H1 (cell line): ENCODE measurements at regions not wholly inside any gene's neighbourhood (a gene's known extent, or its start where the extent isn't known, plus 50 kb on each side); places are given as distances from the start of the nearest gene placed in this dataset.
"Not testable (repeated sequence)": the region's sequence is repeated elsewhere in the genome, so short reads cannot be mapped to it uniquely, and the experiment has no call there.

Experiments
- CTCF ChIA-PET: fragments of 300-600 bp; sonication (Branson Sonifier 250); formaldehyde crosslinking; loops from one replicate; lab custom pipeline; 2021; ENCODE audit not compliant: partially characterized antibody; lab: Charles Lee
- POLR2A ChIA-PET: fragments of 300-600 bp; sonication (Branson Sonifier 250); formaldehyde crosslinking; loops from one replicate; lab custom pipeline; 2021; ENCODE audit warnings: inconsistent platforms; ENCODE audit not compliant: partially characterized antibody; lab: Charles Lee
- DNase-seq, 2 experiments: peaks; one replicate each; pipeline versions ENCODE4 v3.0.0 to v3.0.0-alpha.2; 2010 to 2022; ENCODE audit warnings: low spot score in 2 of 2, low read depth in 1 of 2, mixed read lengths in 1 of 2
- FAIRE-seq: peaks from 2 replicates; lab custom pipeline; 2011; peaks lifted over from hg19 to GRCh38; lab: Jason Lieb, UNC
- H2AFZ ChIP-seq: 2 replicates; pipeline ENCODE4 v1.8.1; 2012; ENCODE audit warnings: low read length, inconsistent platforms
- H2AK5ac ChIP-seq: 2 replicates; pipeline ENCODE4 v1.6.1; 2013; ENCODE audit warnings: low read depth, low read length
- H2BK120ac ChIP-seq: replicated peaks from 2 replicates; pipeline ENCODE3; 2013; ENCODE audit warnings: low read depth, low read length, inconsistent platforms
- H2BK12ac ChIP-seq: 2 replicates; pipeline ENCODE4 v1.6.1; 2013; ENCODE audit warnings: low read depth, low read length
- H2BK15ac ChIP-seq: 2 replicates; pipeline ENCODE4 v1.6.1; 2013; ENCODE audit warnings: low read length
- H2BK20ac ChIP-seq: 2 replicates; pipeline ENCODE4 v1.6.1; 2013; ENCODE audit warnings: low read length
- H2BK5ac ChIP-seq: 2 replicates; pipeline ENCODE4 v1.6.1; 2013; ENCODE audit warnings: low read depth, low read length
- H3K14ac ChIP-seq: 2 replicates; pipeline ENCODE4 v1.6.1; 2013; ENCODE audit warnings: inconsistent platforms; ENCODE audit not compliant: insufficient read length
- H3K18ac ChIP-seq: 2 replicates; pipeline ENCODE4 v1.6.1; 2013; ENCODE audit warnings: low read length; ENCODE audit errors: extremely low read depth
- H3K23ac ChIP-seq: 2 replicates; pipeline ENCODE4 v1.6.1; 2013; ENCODE audit warnings: inconsistent platforms; ENCODE audit not compliant: insufficient read length
- H3K23me2 ChIP-seq: 2 replicates; pipeline ENCODE4 v1.6.1; 2013; ENCODE audit warnings: low read depth, low read length
- H3K27ac ChIP-seq: 2 replicates; pipeline ENCODE4 v1.6.1; 2011; ENCODE audit warnings: low read depth, low read length, inconsistent platforms
- H3K27me3 ChIP-seq, 4 experiments: replicated peaks in 1 of 4; 1 replicate in 1 of 4; 2 replicates in 3 of 4; pipeline versions ENCODE4 v1.6.1 to v1.8.1; 2011 to 2013; ENCODE audit warnings: low read length in 3 of 4, mild to moderate bottlenecking in 3 of 4, inconsistent platforms in 2 of 4, mixed read lengths in 2 of 4, moderate library complexity in 1 of 4; ENCODE audit not compliant: control insufficient read depth in 3 of 4, insufficient read depth in 3 of 4; ENCODE audit errors: extremely low read depth in 1 of 4
- H3K36me3 ChIP-seq, 4 experiments: 2 replicates each; pipeline versions ENCODE4 v1.6.1 to v1.8.1; 2011 to 2013; ENCODE audit warnings: mild to moderate bottlenecking in 4 of 4, low read length in 3 of 4, moderate library complexity in 2 of 4, control low read depth in 1 of 4, inconsistent platforms in 1 of 4; ENCODE audit not compliant: insufficient read depth in 4 of 4, control insufficient read depth in 2 of 4
- H3K4ac ChIP-seq: replicated peaks from 2 replicates; pipeline ENCODE3; 2013; ENCODE audit warnings: low read length, low read depth, mixed read lengths, inconsistent platforms; ENCODE audit not compliant: insufficient read length
- H3K4me1 ChIP-seq, 4 experiments: replicated peaks in 1 of 4; 1 replicate in 1 of 4; 2 replicates in 3 of 4; pipeline versions ENCODE4 v1.6.1 to v1.8.1; 2011 to 2013; ENCODE audit warnings: low read length in 3 of 4, inconsistent platforms in 2 of 4, mixed read lengths in 1 of 4; ENCODE audit not compliant: insufficient read depth in 4 of 4, control insufficient read depth in 3 of 4
- H3K4me2 ChIP-seq, 2 experiments: 2 replicates each; pipeline versions ENCODE4 v1.6.1 to v1.8.1; 2011 to 2013; ENCODE audit warnings: low read depth in 2 of 2, low read length in 2 of 2, control low read depth in 1 of 2, inconsistent platforms in 1 of 2, mild to moderate bottlenecking in 1 of 2; ENCODE audit not compliant: insufficient read depth in 1 of 2
- H3K4me3 ChIP-seq, 4 experiments: fragments of 200-600, 300-600 bp in 1 of 4; sonication (generic), shearing (Covaris generic), sonication (Bioruptor Twin) in 1 of 4; 2 replicates each; pipeline versions ENCODE4 v1.5.1 to v1.8.1; 2011 to 2016; ENCODE audit warnings: low read length in 4 of 4, low read depth in 3 of 4, control low read depth in 2 of 4, inconsistent platforms in 2 of 4, mild to moderate bottlenecking in 2 of 4, mixed read lengths in 1 of 4, moderate library complexity in 1 of 4; ENCODE audit not compliant: insufficient read depth in 2 of 4; ENCODE audit errors: extremely low read depth in 1 of 4
- H3K56ac ChIP-seq: replicated peaks from 2 replicates; pipeline ENCODE3; 2013; ENCODE audit warnings: low read depth, mild to moderate bottlenecking, mixed read lengths, low read length, inconsistent platforms; ENCODE audit not compliant: insufficient read length
- H3K79me1 ChIP-seq: 2 replicates; pipeline ENCODE4 v1.6.1; 2013; ENCODE audit warnings: low read depth, low read length, control low read depth
- H3K79me2 ChIP-seq, 2 experiments: 2 replicates each; pipeline versions ENCODE4 v1.6.1 to v1.8.1; 2012 to 2013; ENCODE audit warnings: low read length in 2 of 2, mild to moderate bottlenecking in 2 of 2, inconsistent platforms in 1 of 2; ENCODE audit not compliant: insufficient read depth in 2 of 2, control insufficient read depth in 1 of 2
- H3K9ac ChIP-seq, 4 experiments: replicated peaks in 1 of 4; 1 replicate in 1 of 4; 2 replicates in 3 of 4; pipeline versions ENCODE4 v1.6.1 to v1.8.1; 2011 to 2013; ENCODE audit warnings: low read depth in 3 of 4, low read length in 3 of 4, control low read depth in 2 of 4, mild to moderate bottlenecking in 2 of 4, moderate library complexity in 2 of 4, inconsistent platforms in 1 of 4; ENCODE audit errors: extremely low read depth in 1 of 4
- H3K9me3 ChIP-seq, 2 experiments: 2 replicates each; pipeline versions ENCODE4 v1.6.1 to v1.8.1; 2012 to 2013; ENCODE audit warnings: mild to moderate bottlenecking in 2 of 2, moderate library complexity in 2 of 2, control low read depth in 1 of 2, inconsistent platforms in 1 of 2, low read depth in 1 of 2, low read length in 1 of 2, mixed read lengths in 1 of 2; ENCODE audit not compliant: insufficient read depth in 2 of 2
- H4K20me1 ChIP-seq, 2 experiments: replicated peaks in 1 of 2; 2 replicates each; pipeline versions ENCODE3 to v1.8.1; 2011 to 2013; ENCODE audit warnings: inconsistent platforms in 2 of 2, low read length in 2 of 2, mild to moderate bottlenecking in 1 of 2; ENCODE audit not compliant: insufficient read depth in 2 of 2, control insufficient read depth in 1 of 2
- H4K5ac ChIP-seq: 2 replicates; pipeline ENCODE4 v1.6.1; 2013; ENCODE audit warnings: low read length, low read depth, mixed read lengths, inconsistent platforms; ENCODE audit not compliant: insufficient read length
- H4K8ac ChIP-seq: 2 replicates; pipeline ENCODE4 v1.8.0; 2013; ENCODE audit warnings: mild to moderate bottlenecking, moderate library complexity, low read length, inconsistent platforms; ENCODE audit not compliant: insufficient read depth; ENCODE audit errors: extremely low read depth
- H4K91ac ChIP-seq: replicated peaks from 2 replicates; pipeline ENCODE3; 2013; ENCODE audit warnings: low read length, mixed read lengths, inconsistent platforms; ENCODE audit not compliant: insufficient read length
- WGBS, 2 experiments: shearing (Covaris generic) in 1 of 2; methylation state at CpG; one replicate each; pipeline versions ENCODE4 v1.1.6 to v1.1.7; 2013 to 2015; ENCODE audit warnings: low lambda C conversion rate in 2 of 2, mixed read lengths in 2 of 2, inconsistent platforms in 1 of 2, low coverage in 1 of 2, missing lambda C conversion rate in 1 of 2; ENCODE audit not compliant: insufficient replicate concordance in 2 of 2, insufficient coverage in 1 of 2, insufficient read length in 1 of 2; ENCODE audit errors: extremely low coverage in 1 of 2, missing lambda C conversion rate in 1 of 2; 5-methylcytosine and 5-hydroxymethylcytosine counted together

DNA sequence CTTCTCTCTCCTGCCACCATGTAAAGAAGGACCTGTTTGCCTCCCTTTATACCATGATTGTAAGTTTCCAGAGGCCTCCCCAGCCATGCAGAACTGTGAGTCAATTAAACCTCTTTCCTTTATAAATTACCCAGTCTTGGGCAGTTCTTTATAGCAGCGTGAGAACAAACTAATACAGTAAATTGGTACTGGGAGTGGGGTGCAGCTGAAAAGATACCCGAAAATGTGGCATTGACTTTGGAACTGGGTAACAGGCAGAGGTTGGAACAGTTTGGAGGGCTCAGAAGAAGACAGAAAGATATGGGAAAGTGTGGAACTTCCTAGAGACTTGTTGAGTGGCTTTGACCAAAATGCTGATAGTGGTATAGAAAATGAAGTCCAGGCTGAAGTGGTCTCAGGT, 54.1 kb upstream of the ADAMTS2 start:
- H3K18ac ChIP-seq, H2BK5ac ChIP-seq, H3K79me1 ChIP-seq, H2BK15ac ChIP-seq, POLR2A ChIA-PET, H4K91ac ChIP-seq, H3K4ac ChIP-seq, H4K5ac ChIP-seq, H3K4me2 ChIP-seq, H3K27ac ChIP-seq, H3K27me3 ChIP-seq, H2AK5ac ChIP-seq, H3K36me3 ChIP-seq, H3K56ac ChIP-seq, H3K79me2 ChIP-seq, CTCF ChIA-PET, H4K8ac ChIP-seq, H2BK120ac ChIP-seq, H2BK20ac ChIP-seq, H2BK12ac ChIP-seq, H3K14ac ChIP-seq, H3K4me3 ChIP-seq, H3K9ac ChIP-seq, H4K20me1 ChIP-seq, H3K4me1 ChIP-seq, H2AFZ ChIP-seq, DNase-seq, H3K23me2 ChIP-seq, FAIRE-seq, H3K23ac ChIP-seq: not testable (repeated sequence)
- H3K9me3 ChIP-seq: peaks cover 27 to 35% of the 10 kb centered on the region in 2 experiments
- WGBS, 2 experiments: 80% methylated on average over 2 of the region's 2 CpGs; no CpG with 5 or more reads in 1 of the 2 experiments
